MM.1S (cell line): ENCODE measurements at regions not wholly inside any gene's neighbourhood (a gene's known extent, or its start where the extent isn't known, plus 50 kb on each side); places are given as distances from the start of the nearest gene placed in this dataset.

ENCODE experiments used
- DNase-seq: peaks from one replicate; pipeline ENCODE4 v3.0.0-alpha.2; 2015
- H2AFZ ChIP-seq: fragments of 300-600 bp; sonication (generic); 2 replicates; pipeline ENCODE4 v1.6.0; 2016; ENCODE audit warnings: antibody characterized with exemption, low read length
- H3F3A ChIP-seq: fragments of 300-600 bp; sonication (generic); 2 replicates; pipeline ENCODE4 v1.6.1; 2016; ENCODE audit warnings: mild to moderate bottlenecking, antibody characterized with exemption, low read length, moderate library complexity, mixed read lengths; ENCODE audit not compliant: insufficient read depth
- H3K27ac ChIP-seq: fragments of 300-600 bp; sonication (generic); 2 replicates; pipeline ENCODE4 v1.5.1; 2016; ENCODE audit warnings: mild to moderate bottlenecking, low read length
- H3K27me3 ChIP-seq: fragments of 300-600 bp; sonication (generic); replicated peaks from 2 replicates; pipeline ENCODE4 v1.6.0; 2016; ENCODE audit warnings: low read length; ENCODE audit not compliant: insufficient read depth
- H3K36me3 ChIP-seq: fragments of 300-600 bp; sonication (generic); replicated peaks from 2 replicates; pipeline ENCODE4 v1.6.1; 2016; ENCODE audit warnings: mild to moderate bottlenecking, low read length, mixed read lengths; ENCODE audit not compliant: insufficient read depth
- H3K4me1 ChIP-seq: fragments of 300-600 bp; sonication (generic); 2 replicates; pipeline ENCODE4 v1.6.1; 2016; ENCODE audit warnings: low read length, mixed read lengths
- H3K4me2 ChIP-seq: fragments of 300-600 bp; sonication (generic); 2 replicates; pipeline ENCODE4 v1.6.0; 2016; ENCODE audit warnings: low read depth, low read length
- H3K4me3 ChIP-seq: fragments of 300-600 bp; sonication (generic); 2 replicates; pipeline ENCODE4 v1.5.1; 2016; ENCODE audit warnings: low read length, mixed read lengths
- H3K79me2 ChIP-seq: fragments of 300-600 bp; sonication (generic); 2 replicates; pipeline ENCODE4 v1.6.1; 2016; ENCODE audit warnings: mixed run types, low read length, mixed read lengths
- H3K9ac ChIP-seq: fragments of 300-600 bp; sonication (generic); 2 replicates; pipeline ENCODE4 v1.6.1; 2016; ENCODE audit warnings: low read length, mixed read lengths
- H3K9me2 ChIP-seq: fragments of 300-600 bp; sonication (generic); replicated peaks from 2 replicates; pipeline ENCODE4 v1.6.1; 2016; ENCODE audit warnings: mild to moderate bottlenecking, low read length, mixed read lengths; ENCODE audit not compliant: insufficient read depth
- H3K9me3 ChIP-seq: fragments of 300-600 bp; sonication (generic); replicated peaks from 2 replicates; pipeline ENCODE4 v1.6.1; 2016; ENCODE audit warnings: mild to moderate bottlenecking, low read length, mixed read lengths; ENCODE audit not compliant: insufficient read depth
- H4K20me1 ChIP-seq: fragments of 300-600 bp; sonication (generic); 2 replicates; pipeline ENCODE4 v1.6.1; 2016; ENCODE audit warnings: mild to moderate bottlenecking, low read length, moderate library complexity, mixed read lengths; ENCODE audit not compliant: insufficient read depth
- CTCF ChIP-seq: fragments of 300-600 bp; sonication (generic); IDR thresholded peaks from 2 replicates; pipeline ENCODE4 v1.5.1; 2016; ENCODE audit warnings: antibody characterized with exemption, low read length, mixed read lengths
- EZH2 ChIP-seq: fragments of 300-600 bp; sonication (generic); optimal IDR thresholded peaks from 2 replicates; pipeline ENCODE3; 2017; ENCODE audit warnings: low read depth, mild to moderate bottlenecking, antibody characterized with exemption, low read length, mixed read lengths
- EZH2phosphoT487 ChIP-seq: fragments of 300-600 bp; sonication (generic); IDR thresholded peaks from 2 replicates; pipeline ENCODE4 v1.6.1; 2018; ENCODE audit warnings: antibody characterized with exemption, low read length

GRCh38 chr10:91355998-91356397, 54.1 kb upstream of the HECTD2 start:
- no peaks in the 10 kb centered on the region for H4K20me1 ChIP-seq
- no peaks in the 10 kb centered on the region for H3F3A ChIP-seq
- 0 out of 2 replicates have a peak, but pooled peaks cover under 1% of the 10 kb centered on the region for H3K4me1 ChIP-seq
- no peak overlapping the region for H3K27ac ChIP-seq
- H2AFZ ChIP-seq, result no peak overlapping the region
- H3K4me2 ChIP-seq, result no peak overlapping the region
- no peaks in the 10 kb centered on the region for H3K9me2 ChIP-seq
- H3K79me2 ChIP-seq, result no peaks in the 10 kb centered on the region
- no peaks in the 10 kb centered on the region for H3K27me3 ChIP-seq
- no peaks in the 10 kb centered on the region for H3K9me3 ChIP-seq
- H3K4me3 ChIP-seq, result no peak overlapping the region
- no peaks in the 10 kb centered on the region for H3K36me3 ChIP-seq
- TF ChIP-seq EZH2phosphoT487 (no peak), CTCF (no peak)
- H3K9ac ChIP-seq, result no peak overlapping the region
- no peak for DNase-seq

- no peaks in the 10 kb centered on the region for H3K27me3 ChIP-seq
- TF ChIP-seq CTCF, result no peak
- TF ChIP-seq EZH2phosphoT487, result no peak
- no peak for TF ChIP-seq EZH2
- H3K9me3 ChIP-seq, result no peaks in the 10 kb centered on the region
- H3K36me3 ChIP-seq, result no peaks in the 10 kb centered on the region
- H3K4me3 ChIP-seq, result no peak overlapping the region
- H3K27ac ChIP-seq, result no peak overlapping the region
- H3K9me2 ChIP-seq, result no peaks in the 10 kb centered on the region
- H2AFZ ChIP-seq, result no peak overlapping the region
- H3K9ac ChIP-seq, result no peak overlapping the region
- DNase-seq, result no peak
- H3K79me2 ChIP-seq, result no peaks in the 10 kb centered on the region
- no peaks in the 10 kb centered on the region for H3F3A ChIP-seq
- H4K20me1 ChIP-seq, result no peaks in the 10 kb centered on the region
- no peaks in the 10 kb centered on the region for H3K4me1 ChIP-seq
- no peak overlapping the region for H3K4me2 ChIP-seq
Observed at GRCh38 chr10:91357497-91357896, 52.6 kb upstream of the HECTD2 start.
